ENCODE measurements at regions not wholly inside any gene's neighbourhood (a gene's known extent, or its start where the extent isn't known, plus 50 kb on each side); places are given as distances from the start of the nearest gene placed in this dataset.
"Not testable (repeated sequence)": the region's sequence is repeated elsewhere in the genome, so short reads cannot be mapped to it uniquely, and the experiment has no call there.

GRCh38 chr15:69567238-69567760 lies 114.7 kb downstream of the RPLP1 start:
- ATAC-seq; intact Hi-C loops (cut with DNase I); DNase-seq: not testable (repeated sequence)

GRCh38 chr15:69568173-69569009 lies 115.8 kb downstream of the RPLP1 start:
- DNase-seq: no peak
- intact Hi-C loops (cut with DNase I): no loop called here
- peak; percentile 47 to 93 for ATAC-seq

- ATAC-seq (no peak), DNase-seq (no peak)
- intact Hi-C loops (cut with DNase I): loop anchor here in 1 of 2 donors (10.0 kb wide), 2 partner anchors 96 to 794 kb away; no protein-coding TSS in a partner anchor
Measured at GRCh38 chr15:69570454-69570853, 117.8 kb downstream of the RPLP1 start.

- ATAC-seq (no peak), DNase-seq (no peak)
- intact Hi-C loops (cut with DNase I): loop anchor here in 1 of 2 donors (10.0 kb wide), 2 partner anchors 96 to 794 kb away; no protein-coding TSS in a partner anchor
Measured at GRCh38 chr15:69570997-69571396, 118.4 kb downstream of the RPLP1 start.

- not testable (repeated sequence) for DNase-seq, ATAC-seq
- intact Hi-C loops (cut with DNase I): loop anchor here in 1 of 2 donors (10.0 kb wide), 2 partner anchors 98 to 792 kb away; no protein-coding TSS in a partner anchor
Measured at GRCh38 chr15:69573278-69573677, 120.7 kb downstream of the RPLP1 start.

GRCh38 chr15:69573815-69574475 lies 121.3 kb downstream of the RPLP1 start:
- DNase-seq (no peak), ATAC-seq (peak in 1 of 2 donors; percentile 89)
- intact Hi-C loops (cut with DNase I): loop anchor here in 1 of 2 donors (10.0 kb wide), 2 partner anchors 99 to 791 kb away; no protein-coding TSS in a partner anchor

GRCh38 chr15:69574506-69574905 lies 121.9 kb downstream of the RPLP1 start:
- intact Hi-C loops (cut with DNase I): loop anchor here in 1 of 2 donors (10.0 kb wide), 2 partner anchors 100 to 790 kb away; no protein-coding TSS in a partner anchor
- DNase-seq: no peak
- peak in 1 of 2 donors; percentile 16 for ATAC-seq

GRCh38 chr15:69575387-69575786 lies 122.8 kb downstream of the RPLP1 start:
- no peak for ATAC-seq
- no peak for DNase-seq
- intact Hi-C loops (cut with DNase I): loop anchor here in 1 of 2 donors (5.0 to 10.0 kb wide), 4 partner anchors 101 to 912 kb away; no protein-coding TSS in a partner anchor

GRCh38 chr15:69576035-69576526 lies 123.5 kb downstream of the RPLP1 start:
- intact Hi-C loops (cut with DNase I): loop anchor here in 1 of 2 donors (5.0 to 10.0 kb wide), 4 partner anchors 101 to 911 kb away; no protein-coding TSS in a partner anchor
- ATAC-seq: peak; percentile 62 to 83
- peak; percentile 60 for DNase-seq

- ATAC-seq: no peak
- intact Hi-C loops (cut with DNase I): loop anchor here in 1 of 2 donors (5.0 to 10.0 kb wide), 4 partner anchors 102 to 910 kb away; no protein-coding TSS in a partner anchor
- DNase-seq: no peak
Measured at GRCh38 chr15:69576948-69577351, 124.3 kb downstream of the RPLP1 start.

GRCh38 chr15:69577397-69577796 lies 124.8 kb downstream of the RPLP1 start:
- intact Hi-C loops (cut with DNase I): loop anchor here in 1 of 2 donors (5.0 to 10.0 kb wide), 4 partner anchors 103 to 910 kb away; no protein-coding TSS in a partner anchor
- ATAC-seq: no peak
- no peak for DNase-seq

GRCh38 chr15:69578252-69578651 lies 125.6 kb downstream of the RPLP1 start:
- intact Hi-C loops (cut with DNase I): loop anchor here in 1 of 2 donors (5.0 to 10.0 kb wide), 4 partner anchors 103 to 909 kb away; no protein-coding TSS in a partner anchor
- no peak for DNase-seq

GRCh38 chr15:69578787-69579583 lies 126.4 kb downstream of the RPLP1 start:
- DNase-seq: peak; percentile 56
- peak; percentile 21 to 53 for ATAC-seq
- intact Hi-C loops (cut with DNase I): loop anchor here in 1 of 2 donors (5.0 to 10.0 kb wide), 4 partner anchors 104 to 908 kb away; no protein-coding TSS in a partner anchor

More at GRCh38 chr15:69578252-69578651, 125.6 kb downstream of the RPLP1 start:
- no peak for ATAC-seq

GRCh38 chr15:69579950-69580618 lies 127.5 kb downstream of the RPLP1 start:
- DNase-seq (no peak), ATAC-seq (no peak)
- intact Hi-C loops (cut with DNase I): loop anchor here in 1 of 2 donors (5.0 to 10.0 kb wide), 4 partner anchors 105 to 907 kb away; no protein-coding TSS in a partner anchor

GRCh38 chr15:69583626-69584025 lies 131.0 kb downstream of the RPLP1 start:
- ATAC-seq (no peak), DNase-seq (no peak)
- intact Hi-C loops (cut with DNase I): no loop called here

GRCh38 chr15:69585937-69586336 lies 133.3 kb downstream of the RPLP1 start:
- intact Hi-C loops (cut with DNase I): no loop called here
- ATAC-seq (peak in 1 of 2 donors; percentile 62), DNase-seq (no peak)

- DNase-seq: no peak
- intact Hi-C loops (cut with DNase I): no loop called here
- no peak for ATAC-seq
Measured at GRCh38 chr15:69586721-69587120, 134.1 kb downstream of the RPLP1 start.
